AG04450 (cell line): ENCODE measurements at regions not wholly inside any gene's neighbourhood (a gene's known extent, or its start where the extent isn't known, plus 50 kb on each side); places are given as distances from the start of the nearest gene placed in this dataset.

Experiments
- CTCF ChIA-PET: fragments of 300-600, 350-600 bp; formaldehyde crosslinking; extraction: SDS; loops from one replicate; lab custom pipeline; 2022; ENCODE audit warnings: antibody characterized with exemption, inconsistent platforms; lab: Charles Lee
- POLR2A ChIA-PET: fragments of 350-600 bp; formaldehyde crosslinking; extraction: SDS; loops from one replicate; lab custom pipeline; 2021; ENCODE audit warnings: antibody characterized with exemption, inconsistent platforms; lab: Yijun Ruan, JAX
- DNase-seq: peaks from one replicate; pipeline ENCODE4 v3.0.0-alpha.2; 2011; ENCODE audit warnings: low read depth, low spot score
- H3K27ac ChIP-seq: one replicate; pipeline ENCODE4 v1.5.1; 2012; ENCODE audit warnings: low read depth, low read length, control low read depth
- H3K27me3 ChIP-seq: one replicate; pipeline ENCODE4 v1.6.0; 2012; ENCODE audit warnings: low read length; ENCODE audit not compliant: control insufficient read depth, insufficient read depth
- H3K4me3 ChIP-seq: 2 replicates; pipeline ENCODE4 v1.5.1; 2011; ENCODE audit warnings: mild to moderate bottlenecking, low read depth, low read length, control low read depth
- H3K9me3 ChIP-seq: 2 replicates; pipeline ENCODE4 v1.5.1; 2012; ENCODE audit warnings: low read length; ENCODE audit not compliant: control insufficient read depth, insufficient read depth
- CTCF ChIP-seq: IDR thresholded peaks from 2 replicates; pipeline ENCODE4 v1.5.1; 2011; ENCODE audit warnings: low read depth, low read length, control low read depth, inconsistent platforms

DNA sequence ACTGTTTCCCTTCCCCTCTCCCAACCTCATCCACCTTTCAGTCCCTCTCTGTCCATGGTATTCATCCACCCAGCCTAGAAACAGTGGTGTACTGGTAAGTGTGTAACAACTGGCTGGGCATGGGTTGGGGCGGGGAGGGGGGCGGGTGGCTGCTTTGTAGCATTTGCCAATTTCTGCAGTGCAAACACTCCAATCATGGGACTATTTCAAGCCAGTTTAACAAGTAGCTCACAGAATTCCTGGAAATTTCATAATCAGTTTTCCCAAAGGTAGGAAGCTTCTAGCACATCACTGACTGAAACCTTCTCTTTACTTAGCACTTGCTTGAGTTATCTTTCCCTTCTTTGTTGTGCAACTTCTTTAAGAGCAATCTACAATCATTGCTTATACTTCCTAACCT lies 100.8 kb upstream of the WASF3 start:
- H3K4me3 ChIP-seq: no peak overlapping the region
- no peaks in the 10 kb centered on the region for H3K9me3 ChIP-seq
- ChIA-PET POLR2A (no interaction called here), CTCF (interaction anchor here (0.8 kb wide), 1 partner anchor 40 kb away, joined by 3 read pairs; no protein-coding TSS in a partner anchor)
- no peaks in the 10 kb centered on the region for H3K27me3 ChIP-seq
- H3K27ac ChIP-seq: no peak overlapping the region
- TF ChIP-seq CTCF: no peak
- no peak for DNase-seq

- no peak overlapping the region for H3K27ac ChIP-seq
- no peaks in the 10 kb centered on the region for H3K9me3 ChIP-seq
- H3K27me3 ChIP-seq: no peaks in the 10 kb centered on the region
- POLR2A ChIA-PET: no interaction called here
- CTCF ChIA-PET: interaction anchor here (0.8 kb wide), 1 partner anchor 40 kb away, joined by 3 read pairs; no protein-coding TSS in a partner anchor
- no peak for DNase-seq
- no peak for TF ChIP-seq CTCF
- no peak overlapping the region for H3K4me3 ChIP-seq
These were observed 100.3 kb upstream of the WASF3 start for GRCh38 chr13:26457212-26457611.

GRCh38 chr13:26458196-26458749 lies 99.2 kb upstream of the WASF3 start:
- TF ChIP-seq CTCF: no peak
- ChIA-PET POLR2A (no interaction called here), CTCF (no interaction called here)
- Histone ChIP-seq H3K4me3 (no peak overlapping the region), H3K9me3 (no peaks in the 10 kb centered on the region), H3K27ac (no peak overlapping the region), H3K27me3 (no peaks in the 10 kb centered on the region)
- DNase-seq: no peak

GRCh38 chr13:26459276-26460131 lies 98.0 kb upstream of the WASF3 start:
- H3K27me3 ChIP-seq: no peaks in the 10 kb centered on the region
- no peak overlapping the region for H3K27ac ChIP-seq
- no peak for TF ChIP-seq CTCF
- no peak for DNase-seq
- H3K4me3 ChIP-seq: no peak overlapping the region
- H3K9me3 ChIP-seq: no peaks in the 10 kb centered on the region
- CTCF ChIA-PET: interaction anchor here (0.5 kb wide), 1 partner anchor 226 kb away, joined by 5 read pairs; no protein-coding TSS in a partner anchor
- POLR2A ChIA-PET: no interaction called here

DNA sequence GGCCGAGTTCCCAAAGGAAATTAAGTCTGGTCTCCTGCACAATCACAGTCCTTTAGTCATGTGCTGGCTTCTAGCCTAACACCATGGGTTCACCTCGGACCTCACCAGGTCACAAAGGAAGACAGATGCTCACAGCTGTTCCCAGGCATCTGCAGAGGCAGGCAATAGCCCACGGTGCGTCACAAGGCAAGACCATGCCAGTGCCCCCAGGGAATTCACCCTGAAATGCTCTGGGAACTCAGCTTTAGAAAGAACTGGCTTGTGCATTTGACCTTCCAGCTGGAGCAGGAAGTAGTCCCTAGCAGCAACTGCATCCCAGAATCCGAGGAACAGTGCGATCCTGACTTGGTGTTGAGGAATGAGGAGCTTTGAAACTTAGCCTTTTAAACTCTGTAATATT lies 96.8 kb upstream of the WASF3 start:
- no peaks in the 10 kb centered on the region for H3K27me3 ChIP-seq
- ChIA-PET CTCF (no interaction called here), POLR2A (no interaction called here)
- H3K4me3 ChIP-seq: no peak overlapping the region
- no peaks in the 10 kb centered on the region for H3K9me3 ChIP-seq
- TF ChIP-seq CTCF: no peak
- no peak overlapping the region for H3K27ac ChIP-seq
- DNase-seq: no peak
